Fibroblast of the conjunctiva (primary cell): ENCODE measurements at regions not wholly inside any gene's neighbourhood (a gene's known extent, or its start where the extent isn't known, plus 50 kb on each side); places are given as distances from the start of the nearest gene placed in this dataset.

Experiments used
- DNase-seq: peaks from one replicate; pipeline ENCODE4 v3.0.0-alpha.2; 2010; ENCODE audit warnings: low read depth

DNA sequence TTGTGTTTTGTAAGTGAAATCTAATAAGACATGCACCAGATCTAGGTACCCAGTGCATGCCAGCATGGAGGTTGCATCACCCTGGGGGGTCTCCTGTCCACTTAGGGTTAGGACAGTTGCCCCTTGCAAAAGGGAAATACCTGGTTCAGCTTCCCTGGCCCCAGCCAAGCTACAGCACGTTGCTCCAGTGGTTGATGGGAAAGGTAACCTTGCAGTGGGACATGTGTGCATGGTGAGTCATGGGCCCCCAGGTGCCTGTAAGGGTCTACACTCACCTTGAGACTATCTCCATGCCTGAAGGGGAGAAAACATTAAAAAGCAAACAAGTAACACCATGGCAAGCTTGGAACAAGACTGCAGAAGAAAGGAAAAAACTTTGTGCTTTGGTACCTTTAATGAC is 143.9 kb downstream of the LSM5 start:
- no peak for DNase-seq

DNA sequence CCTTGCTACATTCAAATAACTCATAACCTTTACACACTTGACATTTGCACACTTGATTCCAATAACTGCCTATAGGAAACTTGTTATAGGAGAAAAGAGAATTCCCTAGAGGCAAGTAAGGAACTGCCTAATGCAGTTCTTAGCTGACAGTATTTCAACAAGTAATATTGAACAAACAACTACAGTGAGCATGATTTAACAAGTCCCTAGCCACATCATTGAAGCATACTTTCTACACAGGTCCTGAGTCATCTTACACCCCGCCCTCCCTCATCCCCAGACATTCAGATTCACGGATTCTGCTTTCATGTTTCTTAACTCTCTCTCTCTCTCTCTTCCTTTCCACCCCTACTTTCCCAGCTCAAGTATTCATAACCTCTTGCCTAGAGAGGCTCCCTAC is 153.5 kb downstream of the LSM5 start:
- no peak for DNase-seq

DNA sequence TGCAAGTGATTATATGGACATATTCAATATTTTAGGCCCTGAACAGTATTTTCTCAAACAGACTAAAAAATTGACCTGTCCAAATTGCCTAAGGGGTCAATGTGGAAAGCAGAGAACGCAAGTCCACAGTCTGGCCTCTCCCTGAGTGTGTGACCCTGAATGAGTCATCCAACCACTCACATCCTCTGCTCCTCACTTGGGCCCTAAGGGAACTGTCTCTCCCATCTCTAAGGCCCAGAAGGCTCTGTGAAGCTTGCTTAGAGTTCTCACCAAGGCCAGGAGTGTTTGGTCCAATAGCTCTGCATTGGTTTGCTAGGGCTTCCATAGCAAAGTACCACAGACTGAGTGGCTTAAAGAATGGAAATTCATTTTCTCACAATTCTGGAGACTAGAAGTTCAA is 155.1 kb downstream of the LSM5 start:
- no peak for DNase-seq

DNA sequence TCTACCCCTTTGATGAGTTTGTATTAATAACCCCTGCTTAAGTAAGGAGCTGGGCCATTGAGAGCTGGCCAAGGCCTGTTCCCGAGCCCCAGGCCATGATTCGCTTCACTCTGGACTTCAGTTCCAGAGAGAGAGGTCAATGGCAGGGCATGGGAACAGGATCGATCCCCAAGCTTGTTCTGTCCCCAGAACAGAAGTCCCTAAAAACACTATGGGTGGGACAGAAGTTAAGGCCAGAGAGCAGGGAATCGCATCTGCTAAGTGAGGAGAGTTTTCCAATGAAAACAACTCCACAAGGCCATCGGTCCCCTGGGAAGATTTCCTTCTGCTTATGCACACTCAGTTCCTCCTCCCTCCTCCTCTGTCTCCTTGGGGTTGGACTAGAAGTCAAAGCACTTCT is 159.6 kb downstream of the LSM5 start:
- no peak for DNase-seq

DNA sequence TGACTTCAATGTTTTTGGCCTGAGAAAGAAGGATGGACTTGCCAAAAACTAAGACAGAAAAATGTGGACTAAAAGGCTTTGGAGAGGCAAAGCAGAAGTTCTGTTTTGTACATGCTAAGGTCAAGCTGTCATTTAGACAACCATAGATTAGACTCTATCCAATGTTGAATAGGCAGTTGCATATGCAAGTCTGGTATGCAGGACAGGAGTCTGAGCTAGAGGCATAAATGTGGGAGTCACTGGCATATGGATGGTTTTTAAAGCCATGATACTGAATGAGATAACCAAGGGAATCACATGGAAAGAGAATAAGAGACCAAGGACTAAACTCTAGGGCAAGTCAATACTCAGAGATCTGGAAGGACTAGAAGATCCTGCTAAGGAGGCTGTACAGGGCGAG is 164.1 kb downstream of the LSM5 start:
- no peak for DNase-seq

DNA sequence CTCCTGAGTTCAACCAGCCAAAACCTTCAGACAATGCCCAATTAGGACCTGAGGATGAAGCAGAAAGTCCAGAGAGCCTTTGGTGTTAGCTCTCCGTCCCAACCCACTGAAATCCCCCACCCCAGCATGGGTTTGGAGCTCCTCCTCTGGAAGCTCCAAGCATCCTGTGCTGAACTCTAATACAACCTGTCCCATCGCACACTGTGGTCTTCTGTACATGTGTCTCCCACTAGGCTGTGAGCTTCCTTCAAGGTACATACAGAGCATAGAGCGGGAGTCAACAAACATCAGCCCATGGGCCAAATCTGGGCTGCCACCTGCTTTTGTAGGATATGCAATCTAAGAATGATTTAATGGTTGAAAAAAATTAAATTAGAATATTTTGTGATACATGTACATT is 166.5 kb downstream of the LSM5 start:
- no peak for DNase-seq

DNA sequence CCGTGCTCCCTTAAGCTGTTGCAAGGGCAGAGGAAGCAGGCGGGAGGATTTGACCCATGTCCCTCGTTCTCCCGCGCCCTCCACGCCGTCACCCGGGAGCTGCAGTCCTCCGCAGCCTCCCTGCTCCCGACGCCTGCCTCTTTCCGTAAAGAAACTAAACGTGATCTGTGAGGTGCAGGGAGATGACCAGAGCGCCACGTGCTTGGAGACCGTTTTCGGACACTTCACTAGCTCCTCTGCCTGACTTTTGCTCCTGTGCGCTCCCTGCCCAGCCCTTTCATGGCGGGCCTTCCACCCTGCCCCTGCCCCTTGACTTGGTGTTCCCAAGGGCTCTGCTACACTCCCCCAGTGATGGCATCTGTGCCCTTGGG is 171.2 kb downstream of the LSM5 start:
- no peak for DNase-seq

DNA sequence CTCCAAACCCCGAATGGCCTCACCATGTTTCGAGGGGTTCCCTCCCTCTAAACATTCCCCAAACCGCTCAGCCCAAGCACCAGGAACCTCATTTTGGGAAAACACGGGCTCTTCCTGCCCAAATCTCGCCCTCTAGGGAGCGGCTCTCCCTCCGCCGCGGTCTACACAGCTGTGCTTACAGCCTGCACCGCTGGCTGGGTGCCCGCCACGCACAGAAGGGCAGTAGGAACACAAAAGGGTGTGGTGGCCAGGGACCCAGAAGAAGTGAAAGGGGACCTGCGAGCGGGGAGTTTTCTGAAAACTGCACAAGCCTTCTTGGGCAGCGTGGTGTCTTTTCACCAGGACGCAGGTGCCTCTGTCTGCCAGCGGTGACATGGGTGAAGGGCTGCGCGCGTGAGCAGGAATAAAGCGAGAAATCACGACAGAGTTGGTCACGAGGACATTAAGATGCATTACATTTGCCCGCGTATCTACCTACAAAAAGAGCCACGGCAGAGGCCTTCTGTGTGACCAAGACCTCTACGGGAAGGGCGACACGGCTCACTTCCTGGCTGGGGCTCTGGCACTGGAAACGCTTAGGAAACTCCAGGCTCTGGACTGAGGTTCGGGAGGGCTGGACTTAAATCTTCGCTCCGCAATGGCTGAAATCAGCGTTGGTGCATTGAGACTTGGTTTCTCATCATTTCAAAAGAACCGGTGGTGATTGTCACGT is 171.7 kb downstream of the LSM5 start:
- no peak for DNase-seq

DNA sequence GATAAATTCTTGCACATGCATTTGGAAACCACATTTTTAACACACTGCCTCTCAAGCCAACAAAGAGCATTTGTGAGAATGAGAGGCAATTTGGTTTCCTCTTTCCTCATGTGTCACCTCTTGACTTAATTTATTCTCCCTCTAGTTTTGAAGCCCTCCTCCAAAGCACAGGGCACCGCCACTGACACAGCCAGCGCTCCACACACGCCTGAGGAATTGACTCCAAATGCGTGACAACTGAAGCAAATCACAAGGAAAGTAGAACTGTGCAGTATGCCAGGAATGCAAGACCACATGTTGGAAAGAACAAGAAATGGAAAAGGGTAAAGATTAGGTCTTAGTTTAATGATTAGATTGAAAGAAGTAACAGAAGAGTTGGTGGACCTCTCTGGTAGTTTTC is 173.3 kb downstream of the LSM5 start:
- DNase-seq: no peak

DNA sequence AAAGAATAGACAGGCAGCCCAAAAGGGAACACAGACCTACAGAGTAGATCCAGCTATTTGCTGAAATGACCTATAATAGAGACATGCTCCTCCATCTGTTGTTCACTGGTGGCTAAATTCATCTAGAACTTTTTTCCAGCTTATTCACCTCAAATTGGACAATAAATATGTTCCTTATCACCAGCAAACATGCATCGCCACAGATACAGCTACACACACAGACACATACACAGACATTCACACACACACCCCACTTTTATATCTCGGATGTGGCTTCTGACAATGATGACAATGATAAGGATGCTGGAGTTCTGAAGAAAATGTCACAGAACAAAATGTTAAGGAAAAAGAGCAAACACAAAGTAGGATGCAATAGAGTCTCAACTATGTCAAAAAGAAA is 175.4 kb downstream of the LSM5 start:
- no peak for DNase-seq

DNA sequence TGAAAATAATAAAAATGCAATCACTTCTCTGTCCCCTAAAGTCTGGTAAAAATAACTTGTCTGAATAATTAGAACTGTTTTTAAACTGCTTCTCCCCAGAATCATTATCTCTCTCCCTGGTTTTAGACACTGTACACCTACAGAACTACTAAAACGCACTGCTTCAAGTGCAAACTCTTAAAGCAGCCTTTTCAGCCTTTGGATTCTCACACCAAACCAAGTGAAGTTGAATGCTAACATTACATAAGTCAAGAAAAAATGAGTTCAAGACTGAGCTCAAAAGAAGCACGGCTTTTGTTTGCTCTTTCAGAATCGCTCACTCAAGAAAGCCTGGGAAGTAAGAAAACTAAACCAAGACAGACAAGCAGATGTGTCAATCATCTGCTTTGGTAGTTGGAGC is 188.8 kb downstream of the LSM5 start:
- DNase-seq: no peak

DNA sequence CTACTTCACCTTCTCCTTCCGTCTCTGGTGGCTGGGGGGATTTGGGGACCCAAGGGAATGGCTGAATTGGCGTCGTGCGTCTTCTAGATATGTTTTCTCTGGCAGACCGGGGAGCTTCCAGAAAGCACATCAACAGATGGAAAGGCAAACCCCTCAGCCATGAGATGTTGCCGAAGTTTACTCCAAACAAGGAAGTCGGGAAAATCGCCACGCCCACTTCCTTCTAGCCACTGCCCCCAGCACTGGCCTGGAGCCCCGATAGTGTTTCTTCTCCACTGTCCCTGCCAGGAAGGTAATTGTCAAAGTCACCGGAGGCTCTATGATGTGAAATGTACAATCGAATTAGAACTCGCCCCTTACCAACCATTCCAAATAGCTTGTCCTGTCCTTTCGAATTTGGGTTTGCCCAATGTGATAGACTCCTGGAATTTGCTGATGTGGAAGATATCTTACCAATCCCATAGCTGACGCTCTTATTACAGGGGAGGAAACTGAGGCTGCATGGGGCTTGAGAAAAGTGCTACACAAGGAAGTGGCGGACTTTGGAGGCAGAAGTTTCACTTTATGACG is 191.0 kb downstream of the LSM5 start:
- DNase-seq: no peak

DNA sequence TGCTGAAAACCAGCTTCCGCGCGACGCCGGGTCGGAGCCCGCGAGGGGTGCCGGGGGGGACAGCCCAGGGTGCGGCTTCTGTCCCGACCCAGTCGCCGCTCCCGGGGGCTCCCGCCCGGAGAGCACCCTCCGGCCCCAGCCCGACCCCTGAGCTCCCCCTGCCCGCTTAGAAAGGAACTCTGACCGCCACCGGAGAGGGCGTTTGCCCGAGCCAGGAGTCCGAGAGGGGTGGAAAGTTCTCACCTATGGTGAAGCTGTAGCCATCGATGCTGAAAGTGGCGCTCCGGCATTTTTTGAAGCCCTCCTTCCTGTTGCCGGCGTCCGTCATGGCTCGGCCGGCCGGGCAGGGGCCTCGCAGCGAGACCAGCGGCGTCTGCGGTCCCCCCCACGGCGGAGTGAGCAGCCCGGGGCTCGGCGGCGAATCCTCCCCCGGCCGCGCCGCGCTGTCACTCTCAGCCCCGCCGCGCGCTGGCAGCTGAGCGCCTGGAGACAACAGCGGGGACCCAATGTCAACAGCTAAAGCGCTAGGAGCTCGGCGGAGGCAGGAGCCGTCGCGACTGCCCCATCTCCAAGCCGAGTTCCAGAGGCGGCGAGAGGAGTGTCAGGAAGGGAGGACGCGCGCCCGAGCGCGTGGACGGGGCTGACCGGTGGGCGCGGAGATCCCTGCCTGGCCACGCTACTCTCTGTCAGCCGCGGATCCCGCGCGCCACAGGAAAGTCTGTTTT is 191.6 kb downstream of the LSM5 start:
- no peak for DNase-seq

DNA sequence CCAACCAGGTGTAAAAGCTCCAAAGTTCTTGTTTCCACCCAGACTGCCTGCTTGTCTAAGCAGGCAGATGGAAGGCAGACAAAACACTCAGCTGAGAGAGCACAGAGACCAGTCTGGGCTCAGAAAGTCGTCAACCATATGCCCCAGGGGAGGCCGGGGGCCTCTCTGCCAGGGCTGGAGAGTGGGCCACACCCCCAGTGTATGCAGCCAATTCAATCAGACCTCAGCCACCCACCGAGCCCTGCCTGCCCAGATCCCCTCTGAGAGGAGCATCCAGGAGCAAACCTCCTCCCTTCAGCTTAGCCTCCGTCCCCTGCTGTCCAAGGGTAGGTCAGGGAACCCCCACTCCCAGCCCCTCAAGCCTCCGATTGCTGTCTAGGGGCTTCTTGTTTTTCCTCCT is 196.3 kb downstream of the LSM5 start:
- no peak for DNase-seq

DNA sequence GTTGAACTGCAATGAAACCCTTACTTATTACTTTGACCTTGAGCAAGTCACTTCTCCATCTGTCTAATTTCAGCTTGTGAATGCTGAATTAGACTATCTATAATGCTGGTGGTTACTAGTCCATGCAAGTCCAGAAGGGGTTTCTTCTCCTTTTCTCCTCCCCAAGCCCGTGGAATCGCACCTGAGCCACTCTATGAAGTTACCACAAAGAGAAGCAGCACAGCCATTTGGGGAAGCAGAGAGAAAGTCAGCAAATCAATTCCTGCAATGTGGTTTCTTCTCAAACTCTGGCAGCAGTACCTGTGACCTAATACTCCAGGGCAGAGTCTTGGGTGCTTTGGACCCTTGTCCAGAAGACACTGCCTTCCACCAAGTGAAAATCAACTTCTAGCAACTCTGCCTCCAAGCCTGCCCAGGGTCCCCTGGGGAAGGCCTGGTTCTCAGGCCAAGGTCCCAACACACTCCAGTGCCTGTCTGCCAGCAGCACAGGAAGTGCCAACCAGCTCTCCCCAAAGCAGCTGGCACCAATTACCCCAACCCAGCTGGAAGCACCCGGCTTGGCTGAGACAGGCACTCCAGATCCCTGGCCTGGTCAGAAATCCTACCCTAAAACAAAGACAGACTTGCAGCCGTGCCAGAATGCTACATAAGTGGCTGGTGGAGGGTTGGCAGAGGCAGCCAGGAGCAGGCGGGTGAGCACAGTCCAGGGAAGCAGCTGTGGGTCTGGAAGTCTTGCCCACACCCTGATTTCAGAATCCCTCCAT is 200.3 kb downstream of the LSM5 start:
- DNase-seq: no peak

DNA sequence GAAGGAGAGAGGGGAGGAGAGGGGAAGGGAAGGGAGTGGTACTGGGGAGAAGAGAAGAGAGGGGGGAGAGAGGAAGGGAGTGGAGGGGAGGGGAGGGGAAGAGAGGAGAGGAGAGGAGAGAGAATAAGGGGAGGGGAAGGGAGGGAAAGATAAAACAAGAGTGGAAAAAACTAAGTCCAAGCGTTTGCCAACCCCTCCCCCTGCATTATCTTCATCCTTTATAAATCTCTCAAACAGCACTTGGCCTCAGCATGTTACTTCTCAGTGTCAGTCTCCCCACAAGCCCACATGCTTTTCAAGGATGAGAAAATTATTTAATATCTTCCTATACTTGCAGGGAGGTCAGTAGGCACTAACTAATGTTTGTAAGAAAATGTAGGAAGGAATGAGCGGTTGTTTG is 204.5 kb downstream of the LSM5 start:
- no peak for DNase-seq

DNA sequence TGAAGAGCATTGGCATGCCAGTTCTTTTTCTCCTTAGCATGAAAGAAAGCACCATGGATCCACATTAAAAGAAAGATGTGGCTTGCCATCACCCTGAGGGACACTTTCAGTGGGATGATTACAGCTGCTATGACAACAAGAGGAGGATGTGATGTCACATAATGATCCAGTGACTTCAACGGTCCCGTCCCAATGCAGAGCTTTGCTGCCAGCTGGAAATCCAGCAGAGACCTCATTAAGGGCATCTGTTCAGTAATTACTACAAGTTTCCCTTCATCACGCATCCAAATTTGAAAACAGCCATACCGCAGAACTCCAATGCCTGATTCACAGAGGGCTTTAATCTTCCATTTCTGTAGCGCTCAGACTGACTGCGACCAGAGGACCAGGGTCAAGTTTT is 206.6 kb downstream of the LSM5 start:
- DNase-seq: no peak

DNA sequence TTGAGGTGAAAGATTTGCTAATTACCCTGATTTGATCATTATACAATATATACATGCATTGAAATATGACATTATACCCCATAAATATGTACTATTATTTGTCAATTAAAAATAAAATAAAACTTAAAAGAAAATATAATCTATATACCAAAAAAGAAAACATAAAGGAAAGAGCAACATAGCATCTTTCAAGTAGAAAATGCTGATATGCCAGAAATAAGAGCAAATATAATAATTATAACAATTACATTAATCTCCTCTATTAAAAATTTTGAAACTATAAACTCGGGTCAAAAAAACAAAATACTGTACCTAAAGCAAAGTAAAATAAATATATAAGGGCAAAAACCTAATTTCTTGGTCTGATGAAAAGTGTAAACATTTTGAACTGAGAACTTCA is 209.3 kb upstream of the PDE1C start:
- no peak for DNase-seq

DNA sequence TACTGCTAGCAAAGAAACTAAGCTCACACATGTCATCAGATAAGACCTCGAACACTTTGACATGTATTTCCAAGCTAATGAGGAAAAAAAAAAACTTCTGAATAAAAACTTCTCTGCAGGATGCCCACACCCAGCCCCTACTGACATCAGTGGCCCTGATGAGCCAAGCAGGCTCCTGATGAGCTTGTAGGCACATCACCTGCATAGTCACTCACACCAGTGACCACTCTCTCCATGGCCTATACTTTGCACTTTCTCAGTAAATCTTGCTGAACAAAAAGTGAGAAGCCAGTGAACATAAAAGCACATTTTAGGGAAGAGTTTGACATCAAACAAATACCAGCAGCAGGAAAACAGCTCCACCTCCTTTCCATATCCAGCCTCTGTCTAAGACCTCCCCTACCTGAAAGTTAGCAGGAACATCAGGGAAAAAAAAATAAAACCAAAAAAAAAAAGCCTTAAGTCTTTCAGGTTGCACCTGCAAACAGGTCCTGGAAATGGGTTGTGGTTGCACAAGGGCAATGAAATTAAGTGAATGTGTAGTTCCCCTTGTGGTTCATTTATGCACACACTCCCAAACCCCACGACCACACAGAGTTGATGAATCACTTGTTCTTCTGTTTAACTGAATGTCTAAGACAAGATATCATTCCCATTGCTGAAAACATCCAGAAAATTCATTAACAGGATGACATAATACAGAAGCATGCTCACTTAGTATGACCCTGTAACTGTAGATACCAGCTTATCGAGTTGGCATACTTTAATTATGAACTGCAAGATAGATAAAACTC is 205.2 kb upstream of the PDE1C start:
- no peak for DNase-seq

DNA sequence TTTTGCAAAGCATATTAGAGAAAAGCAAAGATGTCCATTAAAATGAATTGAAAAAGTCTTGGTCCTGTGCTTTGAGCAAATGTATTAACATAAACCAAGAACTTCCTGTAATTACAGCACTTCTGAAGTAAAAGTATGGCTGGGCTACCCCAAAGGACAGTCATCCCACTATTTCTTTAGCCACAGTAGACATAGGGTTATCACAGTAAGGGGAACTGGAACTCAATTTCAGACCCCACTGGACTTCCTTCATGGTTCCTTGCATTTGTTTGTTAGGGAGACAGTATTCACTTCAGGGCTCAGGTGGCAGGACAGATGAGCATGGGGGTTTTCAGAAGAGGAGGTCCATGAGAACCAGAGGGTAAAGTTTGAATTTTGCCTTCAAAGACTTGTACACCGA is 203.1 kb upstream of the PDE1C start:
- no peak for DNase-seq

DNA sequence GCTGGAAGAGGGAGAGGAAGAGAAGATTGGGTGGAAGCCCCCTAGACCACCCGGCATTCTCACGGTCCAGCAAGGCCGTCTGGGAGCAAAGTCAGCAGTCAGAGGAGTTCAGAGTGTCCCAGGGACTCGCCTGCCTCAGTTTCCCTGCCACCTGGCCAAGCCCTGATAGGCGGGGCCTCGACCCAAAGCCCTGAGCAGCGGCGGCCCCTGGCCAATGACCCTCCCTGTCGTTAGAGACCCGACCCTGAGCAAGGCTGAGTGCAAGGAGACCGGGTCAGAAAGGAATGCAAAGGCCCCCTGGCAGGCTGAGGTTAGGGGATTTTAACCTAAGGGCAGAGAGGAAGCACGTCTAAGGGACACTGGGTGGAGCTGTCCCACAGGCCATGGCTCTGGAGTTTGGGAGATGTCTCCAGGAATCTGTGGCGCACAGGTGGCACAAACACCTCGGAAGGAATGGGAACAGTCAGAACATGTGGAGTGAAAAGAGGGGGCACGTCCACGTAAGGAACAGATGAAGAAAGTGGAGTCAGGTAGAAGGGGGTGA is 196.8 kb upstream of the PDE1C start:
- DNase-seq: no peak

DNA sequence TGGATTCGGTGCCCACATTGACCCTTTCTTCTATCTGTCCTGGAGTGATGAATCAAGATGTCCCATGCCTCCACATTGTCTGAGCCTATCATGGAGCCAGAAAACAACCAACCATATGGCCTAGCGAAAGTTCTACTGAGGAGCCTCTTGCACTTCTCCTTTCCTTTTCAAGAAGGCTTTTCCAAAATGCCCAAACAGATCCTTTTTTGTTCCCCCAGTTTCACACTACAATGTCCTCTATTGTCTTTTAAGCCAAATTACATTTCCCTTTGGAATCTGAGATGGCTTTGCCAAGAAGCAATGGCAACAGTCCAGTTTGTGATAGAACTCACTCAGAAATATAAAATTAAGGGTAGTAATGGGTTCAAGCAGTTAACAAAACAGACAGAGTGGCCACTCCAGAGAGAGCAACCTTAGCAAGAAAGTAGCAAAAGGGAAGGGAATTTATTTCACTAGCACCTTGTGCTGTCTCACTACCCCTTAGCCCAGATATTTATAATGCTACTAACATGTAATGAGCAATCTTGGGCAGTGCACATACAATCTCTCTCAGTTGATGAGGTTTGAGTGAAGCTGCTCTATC is 194.6 kb upstream of the PDE1C start:
- DNase-seq: no peak
